HG03442 (cell line): ENCODE measurements at regions not wholly inside any gene's neighbourhood (a gene's known extent, or its start where the extent isn't known, plus 50 kb on each side); places are given as distances from the start of the nearest gene placed in this dataset.

Experiments
- ATAC-seq: cut with Tn5 transposase; IDR thresholded peaks from one replicate; pipeline ENCODE4 v1.9.1; 2021; ENCODE audit warnings: mild to moderate bottlenecking, moderate library complexity; ENCODE audit not compliant: unreplicated experiment

GRCh38 chr6:165961233-165961632, 206.4 kb downstream of the TBXT start:
- no peak for ATAC-seq

GRCh38 chr6:165960695-165961094, 207.0 kb downstream of the TBXT start:
- ATAC-seq = no peak

GRCh38 chr6:165959627-165960026, 208.0 kb downstream of the TBXT start:
- no peak for ATAC-seq

GRCh38 chr6:165956874-165957273, 210.8 kb downstream of the TBXT start:
- no peak for ATAC-seq

- no peak for ATAC-seq
Observed at GRCh38 chr6:165952514-165952913, 215.1 kb downstream of the TBXT start.

- no peak for ATAC-seq
Observed at GRCh38 chr6:165950316-165950715, 217.3 kb downstream of the TBXT start.

GRCh38 chr6:165949324-165949723, 218.3 kb downstream of the TBXT start:
- no peak for ATAC-seq

DNA sequence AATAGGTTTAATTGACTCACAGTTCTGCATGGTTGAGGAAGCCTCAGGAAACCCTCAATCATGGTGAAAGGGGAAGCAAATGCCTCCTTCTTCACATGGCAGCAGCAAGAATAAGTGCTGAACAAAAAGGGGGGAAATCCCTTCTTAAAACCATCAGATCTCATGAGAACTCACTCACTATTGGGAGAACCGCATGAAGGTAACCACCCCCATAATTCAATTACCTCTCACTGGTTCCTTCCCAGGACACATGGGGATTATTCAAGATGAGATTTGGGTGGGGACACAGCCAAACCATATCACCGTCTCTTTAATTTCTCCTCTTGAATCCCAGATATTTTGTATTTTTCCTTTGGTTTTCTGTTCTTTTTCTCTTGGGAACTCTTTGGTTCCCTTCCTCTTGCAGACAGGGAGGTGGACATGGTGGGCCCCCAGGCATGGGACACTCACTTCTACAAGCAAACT, 223.6 kb downstream of the TBXT start:
- ATAC-seq = no peak

GRCh38 chr6:165941786-165942185, 225.9 kb downstream of the TBXT start:
- ATAC-seq = no peak

DNA sequence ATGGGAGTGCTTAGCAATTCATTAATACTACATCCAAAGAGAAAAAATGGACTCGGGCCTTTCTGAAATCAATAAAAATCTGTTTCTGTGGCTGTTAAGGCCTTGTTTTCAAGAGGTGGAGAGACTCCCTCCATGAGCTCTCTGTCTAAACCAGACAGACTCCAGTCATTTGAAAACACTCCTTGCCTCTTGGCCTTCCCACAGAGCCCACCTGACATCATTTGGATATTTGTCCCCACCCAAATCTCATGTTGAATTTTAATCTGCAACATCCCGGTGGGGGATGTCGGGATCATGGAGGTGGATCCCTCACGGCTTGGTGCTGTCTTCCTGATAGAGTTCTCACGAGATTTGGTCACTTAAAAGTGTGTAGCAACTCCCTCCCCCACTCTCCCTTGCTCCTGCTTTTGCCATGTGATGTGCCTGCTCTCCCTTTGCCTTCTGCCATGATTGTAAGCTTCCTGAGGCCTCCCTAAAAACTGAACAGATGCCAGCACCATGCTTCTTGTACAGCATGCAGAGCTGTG, 226.3 kb downstream of the TBXT start:
- ATAC-seq = no peak

- no peak for ATAC-seq
Observed at GRCh38 chr6:165940366-165940765, 227.3 kb downstream of the TBXT start.

GRCh38 chr6:165939601-165940290, 227.9 kb downstream of the TBXT start:
- no peak for ATAC-seq

DNA sequence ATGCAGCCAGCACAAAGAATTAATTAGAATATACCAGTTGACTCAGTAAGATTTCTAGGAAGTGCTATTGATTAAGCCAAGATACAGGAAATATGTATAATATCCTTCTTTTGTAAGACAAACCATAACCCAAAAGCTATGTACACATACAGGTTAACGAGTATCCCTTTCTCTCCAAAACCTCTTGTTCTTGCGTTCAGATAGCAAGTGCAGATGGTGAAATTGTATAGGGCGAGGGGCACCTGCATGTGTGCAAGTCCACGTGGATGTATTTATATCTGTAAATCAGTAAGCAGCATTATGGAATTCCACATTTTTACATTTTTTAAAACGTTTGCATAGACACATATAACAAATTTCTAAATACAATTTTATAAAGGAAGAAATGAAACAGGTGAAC, 228.6 kb downstream of the TBXT start:
- ATAC-seq = no peak

DNA sequence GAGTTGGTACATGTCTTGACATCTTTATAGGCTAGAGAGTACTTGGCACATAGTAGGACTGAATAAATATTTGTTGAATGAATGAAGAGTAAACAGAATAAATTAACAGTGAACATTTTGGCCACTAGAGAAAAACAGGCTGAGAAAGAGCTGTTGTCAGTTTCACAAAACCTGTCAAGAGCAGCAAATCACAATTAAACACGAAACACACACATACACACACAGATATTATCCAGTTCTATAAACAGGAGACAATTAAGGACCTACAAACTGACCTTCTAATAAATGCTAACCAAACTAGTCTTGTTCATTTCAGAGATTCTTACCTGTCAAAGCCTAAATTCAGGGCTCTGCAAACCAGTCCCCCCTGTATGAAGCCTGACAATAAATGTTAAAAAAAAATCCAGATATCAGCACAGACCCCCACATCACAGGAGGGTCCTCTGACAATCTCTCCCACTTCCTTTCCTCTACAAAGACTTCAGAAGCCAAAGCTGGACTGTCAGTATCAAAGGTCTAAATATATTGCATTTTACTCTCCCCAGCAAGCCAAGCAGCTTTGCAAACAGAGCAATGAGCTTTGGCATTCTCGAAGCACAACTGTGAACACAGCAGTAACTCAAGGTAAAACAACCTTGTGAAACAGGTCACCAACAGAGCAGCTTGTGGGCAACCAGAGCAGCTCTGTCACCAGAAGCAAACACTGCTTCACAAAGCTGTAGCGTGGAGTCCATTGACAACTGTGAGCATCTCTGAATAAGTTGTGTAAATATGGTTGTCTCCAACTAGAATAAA, 229.9 kb downstream of the TBXT start:
- no peak for ATAC-seq

- no peak for ATAC-seq
Observed at GRCh38 chr6:165936660-165937059, 231.0 kb downstream of the TBXT start.

DNA sequence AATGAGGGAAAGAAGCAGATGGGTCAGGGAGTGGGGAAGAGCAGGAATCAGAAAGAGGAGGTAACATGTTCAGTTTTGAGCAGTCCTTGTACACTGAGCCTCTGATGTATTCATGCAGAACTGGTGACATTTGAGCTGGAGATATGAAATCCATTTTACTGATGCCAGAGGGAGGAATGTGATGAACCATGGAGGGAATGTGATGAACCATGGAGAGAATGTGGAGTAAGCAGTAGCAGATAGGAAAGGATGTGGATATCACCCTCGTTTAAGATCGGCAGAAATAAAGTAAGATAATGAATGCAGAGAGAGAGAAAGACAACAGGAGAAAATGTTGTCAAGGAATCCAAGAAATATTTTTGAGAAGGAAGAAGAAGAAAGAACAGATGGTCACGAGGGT, 231.6 kb downstream of the TBXT start:
- ATAC-seq = no peak

DNA sequence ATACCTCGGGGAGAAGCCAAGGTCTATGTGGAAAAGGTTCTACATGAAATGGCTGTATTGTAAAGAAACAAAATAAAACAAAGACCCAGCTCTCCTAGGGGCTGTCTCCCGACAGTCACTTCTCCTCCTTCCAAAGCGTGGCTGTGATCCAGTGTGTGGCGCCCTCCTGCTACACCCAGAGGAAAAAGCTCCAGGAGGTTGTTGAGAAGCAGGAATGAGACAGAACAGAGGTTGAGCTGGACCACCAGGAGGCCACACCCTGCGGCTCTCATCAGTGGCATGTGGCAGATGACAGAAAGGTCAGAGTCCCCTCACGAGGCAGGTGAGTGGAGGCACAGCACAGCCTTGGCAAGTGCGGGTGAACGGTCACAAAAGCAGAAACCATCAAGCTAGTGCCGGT, 236.0 kb downstream of the TBXT start:
- no peak for ATAC-seq

- ATAC-seq = no peak
Observed at GRCh38 chr6:165930668-165931214, 236.9 kb downstream of the TBXT start.

- ATAC-seq = no peak
Observed at GRCh38 chr6:165929607-165930006, 238.0 kb downstream of the TBXT start.

- no peak for ATAC-seq
Observed at GRCh38 chr6:165926378-165926777, 241.3 kb downstream of the TBXT start.

- ATAC-seq = no peak
Observed at GRCh38 chr6:165925474-165926156, 242.0 kb downstream of the TBXT start.
